IPS-18a (cell line): ENCODE measurements at regions not wholly inside any gene's neighbourhood (a gene's known extent, or its start where the extent isn't known, plus 50 kb on each side); places are given as distances from the start of the nearest gene placed in this dataset.

ENCODE experiments used
- H3K27ac ChIP-seq: one replicate; pipeline ENCODE4 v1.5.1; 2013; ENCODE audit warnings: low read length
- H3K27me3 ChIP-seq: one replicate; pipeline ENCODE4 v1.6.1; 2013; ENCODE audit warnings: mild to moderate bottlenecking, low read length; ENCODE audit not compliant: control insufficient read depth, insufficient read depth
- H3K36me3 ChIP-seq: one replicate; pipeline ENCODE4 v1.6.1; 2013; ENCODE audit warnings: low read depth, low read length; ENCODE audit not compliant: control insufficient read depth
- H3K4me1 ChIP-seq: one replicate; pipeline ENCODE4 v1.6.1; 2013; ENCODE audit warnings: low read depth, low read length; ENCODE audit not compliant: control insufficient read depth
- H3K4me3 ChIP-seq: one replicate; pipeline ENCODE4 v1.5.1; 2013; ENCODE audit warnings: low read length
- H3K9ac ChIP-seq: one replicate; pipeline ENCODE4 v1.6.1; 2013; ENCODE audit warnings: mild to moderate bottlenecking, low read length, moderate library complexity
- H3K9me3 ChIP-seq: one replicate; pipeline ENCODE4 v1.6.1; 2013; ENCODE audit warnings: low read depth, low read length; ENCODE audit not compliant: control insufficient read depth

DNA sequence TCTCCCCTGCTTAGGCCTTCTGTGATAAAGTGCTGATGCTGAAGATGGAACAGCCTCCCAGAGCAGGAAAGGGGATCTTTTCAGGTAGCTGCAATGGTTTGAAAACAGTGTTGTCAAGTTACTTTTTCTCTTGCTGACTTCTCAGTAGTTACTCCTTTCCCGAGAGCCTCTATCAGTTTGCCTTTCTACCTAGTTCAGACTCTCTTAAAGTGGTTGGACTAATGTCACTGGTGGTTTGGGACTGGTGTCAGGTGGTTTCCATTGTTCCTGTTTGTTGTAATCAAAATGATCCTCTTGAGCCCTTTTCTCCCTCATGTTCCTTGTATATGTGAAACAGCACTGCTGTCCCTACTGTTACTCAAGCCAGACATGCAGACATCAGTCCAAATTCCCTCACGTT, 91.4 kb downstream of the FAM217A start:
- Histone ChIP-seq H3K36me3 (no peaks in the 10 kb centered on the region), H3K27ac (peak overlapping the region; percentile 12), H3K4me1 (peaks cover 28% of the 10 kb centered on the region), H3K9ac (no peak overlapping the region), H3K4me3 (no peak overlapping the region), H3K27me3 (no peaks in the 10 kb centered on the region), H3K9me3 (no peaks in the 10 kb centered on the region)

DNA sequence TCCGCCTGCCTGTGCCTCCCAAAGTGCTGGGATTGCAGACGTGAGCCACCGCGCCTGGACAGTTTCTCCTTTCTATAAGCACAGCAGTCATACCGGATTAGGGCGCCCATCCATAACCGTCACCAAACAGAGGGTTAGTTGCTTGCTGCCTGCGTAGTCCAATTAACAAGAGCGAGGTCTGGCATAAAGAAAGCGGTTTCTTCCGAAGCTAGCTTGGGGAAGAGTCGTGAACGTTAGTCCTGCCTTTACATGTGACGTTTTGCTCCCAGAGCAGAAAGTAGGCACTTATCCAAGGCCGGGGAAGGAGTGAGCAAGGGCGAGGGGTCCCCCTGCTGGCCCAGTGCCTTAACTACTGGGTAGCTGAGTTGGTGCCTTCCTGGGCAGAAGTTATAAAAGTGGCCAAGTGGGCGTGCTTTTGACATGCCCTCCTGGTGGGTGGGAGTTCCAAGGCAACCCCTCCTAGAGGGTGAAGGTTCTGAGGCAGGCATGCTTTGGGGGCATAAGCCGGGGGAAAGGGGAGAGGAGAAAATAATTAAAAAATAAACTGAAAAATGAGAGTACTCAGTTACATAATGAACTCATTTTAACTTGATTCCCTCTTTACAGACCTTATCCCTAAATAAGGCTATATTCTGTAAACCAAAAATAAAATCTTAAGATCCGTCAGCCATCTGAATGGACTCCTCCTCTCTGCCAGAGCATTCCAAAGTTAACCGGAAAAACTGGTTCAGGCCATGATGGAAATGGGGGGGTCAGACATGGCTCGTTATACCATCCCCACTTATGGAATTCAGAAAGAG, 88.0 kb downstream of the FAM217A start:
- no peaks in the 10 kb centered on the region for H3K9me3 ChIP-seq
- no peak overlapping the region for H3K27ac ChIP-seq
- H3K27me3 ChIP-seq, result no peaks in the 10 kb centered on the region
- no peak overlapping the region for H3K4me3 ChIP-seq
- H3K4me1 ChIP-seq, result peaks cover 24% of the 10 kb centered on the region
- H3K9ac ChIP-seq, result no peak overlapping the region
- no peaks in the 10 kb centered on the region for H3K36me3 ChIP-seq

- Histone ChIP-seq H3K9ac (no peak overlapping the region), H3K27ac (no peak overlapping the region), H3K4me1 (peaks cover 20% of the 10 kb centered on the region), H3K4me3 (no peak overlapping the region), H3K27me3 (no peaks in the 10 kb centered on the region), H3K36me3 (no peaks in the 10 kb centered on the region), H3K9me3 (no peaks in the 10 kb centered on the region)
Observed at GRCh38 chr6:3991941-3992340, 87.0 kb downstream of the FAM217A start.

DNA sequence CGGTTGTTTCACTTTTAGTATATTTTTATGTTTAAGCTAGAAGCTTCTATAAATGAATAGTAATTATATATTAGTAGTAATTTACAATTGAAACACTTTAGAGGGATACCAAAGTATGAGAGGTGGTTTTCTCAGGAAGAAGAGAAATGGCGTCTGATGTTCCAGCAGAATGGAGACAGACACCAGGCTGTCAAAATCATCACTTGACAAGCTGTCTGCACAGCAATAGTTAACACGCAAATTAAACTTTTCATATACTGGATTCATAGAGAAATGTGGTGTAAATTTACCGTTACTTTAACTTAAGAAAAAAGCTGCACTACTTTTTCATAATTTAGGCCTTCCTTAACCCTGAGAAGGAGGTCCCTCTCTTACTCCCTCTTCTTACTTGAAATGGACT, 82.6 kb downstream of the FAM217A start:
- peak overlapping the region; percentile 14 for H3K9ac ChIP-seq
- no peaks in the 10 kb centered on the region for H3K27me3 ChIP-seq

DNA sequence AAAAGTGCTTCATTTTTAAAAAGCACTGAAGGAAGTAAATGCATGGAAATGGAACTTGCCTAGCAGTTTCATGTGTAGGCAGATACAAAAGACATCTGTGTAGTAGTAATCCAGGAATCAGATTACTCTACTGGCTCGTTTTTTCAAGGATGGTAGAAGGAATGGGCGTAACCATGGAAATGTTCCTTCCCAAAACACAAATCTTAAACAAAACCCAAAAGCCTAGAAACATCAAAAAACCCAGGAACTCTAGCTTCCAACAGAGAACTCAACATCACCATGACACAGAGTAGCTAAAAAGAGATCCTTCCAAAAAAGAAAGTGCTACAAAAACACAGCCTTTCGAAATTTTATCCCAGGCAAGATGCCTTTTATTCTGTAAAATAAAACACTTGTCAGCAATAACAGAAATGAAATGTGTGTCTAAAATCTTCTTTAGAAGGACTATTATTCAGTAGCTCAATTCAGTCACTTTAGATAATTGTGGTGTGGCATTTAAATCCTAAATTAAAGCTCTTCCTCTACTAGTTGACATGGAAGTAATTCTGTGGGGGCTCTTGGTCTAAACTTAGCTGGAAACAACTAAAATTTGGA, 81.7 kb downstream of the FAM217A start:
- Histone ChIP-seq H3K4me3 (no peak overlapping the region), H3K27me3 (no peaks in the 10 kb centered on the region), H3K27ac (peak overlapping the region; percentile 1), H3K9ac (peak overlapping the region; percentile 14), H3K9me3 (no peaks in the 10 kb centered on the region), H3K4me1 (peaks cover 16% of the 10 kb centered on the region), H3K36me3 (no peaks in the 10 kb centered on the region)

More for the DNA sequence above, 82.6 kb downstream of the FAM217A start:
- peaks cover 17% of the 10 kb centered on the region for H3K4me1 ChIP-seq
- H3K27ac ChIP-seq, result no peak overlapping the region
- no peaks in the 10 kb centered on the region for H3K36me3 ChIP-seq
- no peaks in the 10 kb centered on the region for H3K9me3 ChIP-seq
- H3K4me3 ChIP-seq, result no peak overlapping the region

- H3K36me3 ChIP-seq, result peaks cover 8% of the 10 kb centered on the region
- peaks cover 16% of the 10 kb centered on the region for H3K4me1 ChIP-seq
- no peak overlapping the region for H3K9ac ChIP-seq
- no peaks in the 10 kb centered on the region for H3K9me3 ChIP-seq
- no peak overlapping the region for H3K4me3 ChIP-seq
- no peak overlapping the region for H3K27ac ChIP-seq
- no peaks in the 10 kb centered on the region for H3K27me3 ChIP-seq
Observed at GRCh38 chr6:3999800-4000661, 78.9 kb downstream of the FAM217A start.

- Histone ChIP-seq H3K9me3 (no peaks in the 10 kb centered on the region), H3K27ac (no peak overlapping the region), H3K27me3 (no peaks in the 10 kb centered on the region), H3K4me3 (no peak overlapping the region), H3K9ac (no peak overlapping the region), H3K36me3 (peaks cover 8% of the 10 kb centered on the region), H3K4me1 (no peaks in the 10 kb centered on the region)
Observed at GRCh38 chr6:4004249-4004648, 74.7 kb downstream of the FAM217A start.

- H3K4me1 ChIP-seq, result no peaks in the 10 kb centered on the region
- H3K27ac ChIP-seq, result no peak overlapping the region
- peaks cover 9% of the 10 kb centered on the region for H3K36me3 ChIP-seq
- no peak overlapping the region for H3K4me3 ChIP-seq
- H3K27me3 ChIP-seq, result no peaks in the 10 kb centered on the region
- no peaks in the 10 kb centered on the region for H3K9me3 ChIP-seq
- H3K9ac ChIP-seq, result no peak overlapping the region
Observed at GRCh38 chr6:4008324-4009047, 70.5 kb downstream of the FAM217A start.

GRCh38 chr6:4009486-4009885, 69.5 kb downstream of the FAM217A start:
- Histone ChIP-seq H3K27ac (no peak overlapping the region), H3K9me3 (no peaks in the 10 kb centered on the region), H3K9ac (no peak overlapping the region), H3K4me3 (no peak overlapping the region), H3K4me1 (no peaks in the 10 kb centered on the region), H3K36me3 (peaks cover 5% of the 10 kb centered on the region), H3K27me3 (no peaks in the 10 kb centered on the region)

DNA sequence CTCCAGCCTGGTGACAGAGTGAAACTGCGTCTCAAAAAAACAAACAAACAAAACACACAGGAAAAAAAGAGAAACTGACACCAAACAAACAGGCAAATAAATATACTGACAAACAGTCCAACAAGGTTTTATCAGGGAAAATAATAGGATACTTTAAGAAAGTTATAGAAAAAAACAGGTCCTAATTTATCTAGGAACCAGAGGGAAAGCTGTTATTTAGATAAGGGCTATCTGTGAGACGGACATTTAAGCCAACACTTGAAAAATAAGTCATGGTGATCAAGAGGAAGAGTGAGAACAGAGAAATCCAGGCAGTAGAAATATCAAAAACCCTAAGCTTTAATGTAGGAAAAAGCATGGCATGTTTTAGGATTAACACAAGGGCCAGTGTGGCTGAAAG, 68.9 kb downstream of the FAM217A start:
- Histone ChIP-seq H3K4me3 (no peak overlapping the region), H3K36me3 (peaks cover 5% of the 10 kb centered on the region), H3K9ac (no peak overlapping the region), H3K4me1 (no peaks in the 10 kb centered on the region), H3K27ac (no peak overlapping the region), H3K9me3 (no peaks in the 10 kb centered on the region), H3K27me3 (no peaks in the 10 kb centered on the region)

- Histone ChIP-seq H3K27me3 (no peaks in the 10 kb centered on the region), H3K9me3 (no peaks in the 10 kb centered on the region), H3K4me3 (no peak overlapping the region), H3K27ac (no peak overlapping the region), H3K9ac (no peak overlapping the region), H3K36me3 (peaks cover 5% of the 10 kb centered on the region), H3K4me1 (no peaks in the 10 kb centered on the region)
Observed at GRCh38 chr6:4010689-4011090, 68.2 kb downstream of the FAM217A start.
